Central memory CD8-positive, alpha-beta T cell (primary cell): ENCODE measurements at regions not wholly inside any gene's neighbourhood (a gene's known extent, or its start where the extent isn't known, plus 50 kb on each side); places are given as distances from the start of the nearest gene placed in this dataset.
"Not testable (repeated sequence)": the region's sequence is repeated elsewhere in the genome, so short reads cannot be mapped to it uniquely, and the experiment has no call there.

ENCODE experiments used
- ATAC-seq: fragments of 150-1000 bp; cut with Tn5 transposase; replicated peaks from 2 replicates; pipeline ENCODE4 v1.10.0; 2022; ENCODE audit warnings: mild to moderate bottlenecking, moderate FRiP score, moderate number of reproducible peaks; ENCODE audit not compliant: poor library complexity, severe bottlenecking; ENCODE audit errors: extremely low read depth
- DNase-seq, 2 donors: peaks; one replicate each; pipeline ENCODE4 v3.0.0; 2021; ENCODE audit warnings: low spot score in 2 of 2
- H3K27ac Mint-ChIP-seq: one replicate; pipeline ENCODE4 v1.8.0; 2022; ENCODE audit warnings: low read depth, mild to moderate bottlenecking, moderate library complexity, mixed read lengths
- H3K27me3 Mint-ChIP-seq: one replicate; pipeline ENCODE4 v1.8.0; 2022; ENCODE audit warnings: mixed read lengths
- H3K36me3 Mint-ChIP-seq: one replicate; pipeline ENCODE4 v1.8.0; 2022; ENCODE audit warnings: mild to moderate bottlenecking, moderate library complexity, mixed read lengths; ENCODE audit not compliant: insufficient read depth
- H3K4me1 Mint-ChIP-seq: one replicate; pipeline ENCODE4 v1.8.0; 2022; ENCODE audit warnings: mixed read lengths
- H3K4me3 Mint-ChIP-seq: one replicate; pipeline ENCODE4 v1.8.0; 2022; ENCODE audit warnings: mild to moderate bottlenecking, moderate library complexity, mixed read lengths
- H3K9me3 Mint-ChIP-seq: one replicate; pipeline ENCODE4 v1.8.0; 2022; ENCODE audit warnings: mixed read lengths

GRCh38 chr3:197618408-197618807 lies 62.6 kb upstream of the BDH1 start:
- H3K4me3 Mint-ChIP-seq: not testable (repeated sequence)

GRCh38 chr3:197615430-197615829 lies 59.7 kb upstream of the BDH1 start:
- ATAC-seq: no peak
- Mint-ChIP-seq H3K4me1 (peaks cover 10% of the 10 kb centered on the region), H3K36me3 (peaks cover 48% of the 10 kb centered on the region), H3K27me3 (no peaks in the 10 kb centered on the region), H3K27ac (no peak overlapping the region), H3K4me3 (no peak overlapping the region), H3K9me3 (no peaks in the 10 kb centered on the region)
- no peak for DNase-seq

More at GRCh38 chr3:197618408-197618807, 62.6 kb upstream of the BDH1 start:
- not testable (repeated sequence) for ATAC-seq, H3K9me3 Mint-ChIP-seq, DNase-seq, H3K4me1 Mint-ChIP-seq, H3K27me3 Mint-ChIP-seq, H3K27ac Mint-ChIP-seq
- peaks cover 51% of the 10 kb centered on the region for H3K36me3 Mint-ChIP-seq

GRCh38 chr3:197614134-197614533 lies 58.4 kb upstream of the BDH1 start:
- not testable (repeated sequence) for ATAC-seq, DNase-seq, H3K9me3 Mint-ChIP-seq, H3K4me3 Mint-ChIP-seq, H3K27me3 Mint-ChIP-seq
- Mint-ChIP-seq H3K4me1 (peaks cover 16% of the 10 kb centered on the region), H3K36me3 (peaks cover 45% of the 10 kb centered on the region), H3K27ac (peak overlapping the region; percentile 3)

- DNase-seq (peak in 1 of 2 donors; percentile 30), ATAC-seq (peak; percentile 88)
- no peaks in the 10 kb centered on the region for H3K9me3 Mint-ChIP-seq
- peaks cover 48% of the 10 kb centered on the region for H3K36me3 Mint-ChIP-seq
- no peak overlapping the region for H3K4me3 Mint-ChIP-seq
- H3K27ac Mint-ChIP-seq: peak overlapping the region; percentile 3
- peaks cover 16% of the 10 kb centered on the region for H3K4me1 Mint-ChIP-seq
- no peaks in the 10 kb centered on the region for H3K27me3 Mint-ChIP-seq
These were observed 57.4 kb upstream of the BDH1 start for GRCh38 chr3:197613199-197613598.

GRCh38 chr3:197611255-197611654 lies 55.5 kb upstream of the BDH1 start:
- H3K36me3 Mint-ChIP-seq: peaks cover 42% of the 10 kb centered on the region
- no peaks in the 10 kb centered on the region for H3K27me3 Mint-ChIP-seq
- DNase-seq: no peak
- H3K4me1 Mint-ChIP-seq: peaks cover 16% of the 10 kb centered on the region
- no peak for ATAC-seq
- H3K27ac Mint-ChIP-seq: no peak overlapping the region
- H3K4me3 Mint-ChIP-seq: no peak overlapping the region
- H3K9me3 Mint-ChIP-seq: no peaks in the 10 kb centered on the region

- Mint-ChIP-seq H3K27me3 (no peaks in the 10 kb centered on the region), H3K4me3 (no peak overlapping the region), H3K9me3 (no peaks in the 10 kb centered on the region), H3K36me3 (peaks cover 14% of the 10 kb centered on the region), H3K27ac (no peak overlapping the region), H3K4me1 (peaks cover 10% of the 10 kb centered on the region)
- no peak for ATAC-seq
- DNase-seq: no peak
These were observed 50.7 kb upstream of the BDH1 start for GRCh38 chr3:197606468-197606867.
